H1 (cell line): ENCODE measurements at regions not wholly inside any gene's neighbourhood (a gene's known extent, or its start where the extent isn't known, plus 50 kb on each side); places are given as distances from the start of the nearest gene placed in this dataset.

Experiments
- JUND ChIP-seq: IDR thresholded peaks from 2 replicates; pipeline ENCODE4 v1.6.1; 2011; ENCODE audit warnings: mild to moderate bottlenecking, improper control_type of control experiment, low read length
- PHF8 ChIP-seq: fragments of 200-600 bp; sonication (generic); conservative IDR thresholded peaks from 2 replicates; pipeline ENCODE4 v1.7.1; 2012; ENCODE audit warnings: low read depth, mild to moderate bottlenecking, inconsistent platforms, low read length, moderate library complexity
- SIRT6 ChIP-seq: IDR thresholded peaks from one replicate; pipeline ENCODE4 v1.7.1; 2012; ENCODE audit warnings: low read length, inconsistent platforms
- SRF ChIP-seq: IDR thresholded peaks from 2 replicates; pipeline ENCODE4 v1.6.1; 2011; ENCODE audit warnings: mild to moderate bottlenecking, low read depth, low read length, moderate library complexity
- SUZ12 ChIP-seq: fragments of 200-600 bp; sonication (generic); IDR thresholded peaks from 2 replicates; pipeline ENCODE4 v1.6.1; 2012; ENCODE audit warnings: mild to moderate bottlenecking, inconsistent platforms, low read length, moderate library complexity, mixed read lengths
- TAF1 ChIP-seq: IDR thresholded peaks from 2 replicates; pipeline ENCODE4 v1.6.1; 2011; ENCODE audit warnings: mild to moderate bottlenecking, low read depth, low read length
- TF ChIP-seq, protein P1 (sequence below): IDR thresholded peaks from 2 replicates; pipeline ENCODE4 v1.6.1; 2012; ENCODE audit warnings: inconsistent platforms
- TF ChIP-seq, protein P2 (sequence below): IDR thresholded peaks from 2 replicates; pipeline ENCODE4 v1.6.1; 2011; ENCODE audit warnings: low read depth, mild to moderate bottlenecking, low read length; ENCODE audit not compliant: insufficient read depth

DNA sequence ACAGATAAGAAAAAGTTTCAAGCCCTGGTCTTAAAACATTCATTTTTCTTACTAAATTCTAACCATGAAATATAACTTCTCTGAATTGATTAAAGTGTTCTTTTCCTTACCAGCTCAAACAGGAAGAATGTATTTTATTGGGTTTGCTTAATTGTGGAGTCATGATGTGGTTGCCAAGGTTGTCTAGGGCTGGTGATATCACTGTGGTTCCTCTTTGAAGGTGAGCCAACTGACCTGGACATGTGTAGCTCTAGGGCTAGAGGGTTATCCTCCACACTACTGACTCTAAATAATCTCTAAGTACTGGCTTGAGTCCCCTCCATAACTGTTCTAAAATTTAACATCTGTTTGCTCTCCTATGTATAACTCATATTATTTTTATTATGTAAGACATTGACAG is 529.6 kb downstream of the PIK3C3 start (continued):
- TF ChIP-seq, protein P1, sequence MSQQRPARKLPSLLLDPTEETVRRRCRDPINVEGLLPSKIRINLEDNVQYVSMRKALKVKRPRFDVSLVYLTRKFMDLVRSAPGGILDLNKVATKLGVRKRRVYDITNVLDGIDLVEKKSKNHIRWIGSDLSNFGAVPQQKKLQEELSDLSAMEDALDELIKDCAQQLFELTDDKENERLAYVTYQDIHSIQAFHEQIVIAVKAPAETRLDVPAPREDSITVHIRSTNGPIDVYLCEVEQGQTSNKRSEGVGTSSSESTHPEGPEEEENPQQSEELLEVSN = no peak
- no peak for TF ChIP-seq JUND
- no peak for TF ChIP-seq TAF1
- TF ChIP-seq, protein P2, sequence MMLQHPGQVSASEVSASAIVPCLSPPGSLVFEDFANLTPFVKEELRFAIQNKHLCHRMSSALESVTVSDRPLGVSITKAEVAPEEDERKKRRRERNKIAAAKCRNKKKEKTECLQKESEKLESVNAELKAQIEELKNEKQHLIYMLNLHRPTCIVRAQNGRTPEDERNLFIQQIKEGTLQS = no peak
- no peak for TF ChIP-seq PHF8
- TF ChIP-seq SRF = no peak
- no peak for TF ChIP-seq SIRT6
- TF ChIP-seq SUZ12 = no peak
